ENCODE measurements at regions not wholly inside any gene's neighbourhood (a gene's known extent, or its start where the extent isn't known, plus 50 kb on each side); places are given as distances from the start of the nearest gene placed in this dataset.

- TF ChIP-seq CTCF (IDR thresholded peaks at IDR 0.05; ENCODE audit: extremely low read depth in 1 of 2, insufficient read depth in 1 of 2, low read depth in 1 of 2, low read length in 2 of 2) (no peak), GATA2 (IDR thresholded peaks at IDR 0.05; ENCODE audit: insufficient read depth, insufficient read length, low read depth, low read length) (no peak), POLR2AphosphoS5 (IDR thresholded peaks at IDR 0.05; ENCODE audit: insufficient read depth, low read depth, low read length) (no peak), EZH2 (IDR thresholded peaks at IDR 0.05; ENCODE audit: borderline replicate concordance, low read depth, low read length, severe bottlenecking) (no peak)
Measured at GRCh38 chr6:9702914-9703313, 712.0 kb downstream of the TFAP2A start.
